ENCODE measurements at regions not wholly inside any gene's neighbourhood (a gene's known extent, or its start where the extent isn't known, plus 50 kb on each side); places are given as distances from the start of the nearest gene placed in this dataset.
A peak's percentile ranks its signal among the peaks of the same experiment; 100 is the strongest.

DNA sequence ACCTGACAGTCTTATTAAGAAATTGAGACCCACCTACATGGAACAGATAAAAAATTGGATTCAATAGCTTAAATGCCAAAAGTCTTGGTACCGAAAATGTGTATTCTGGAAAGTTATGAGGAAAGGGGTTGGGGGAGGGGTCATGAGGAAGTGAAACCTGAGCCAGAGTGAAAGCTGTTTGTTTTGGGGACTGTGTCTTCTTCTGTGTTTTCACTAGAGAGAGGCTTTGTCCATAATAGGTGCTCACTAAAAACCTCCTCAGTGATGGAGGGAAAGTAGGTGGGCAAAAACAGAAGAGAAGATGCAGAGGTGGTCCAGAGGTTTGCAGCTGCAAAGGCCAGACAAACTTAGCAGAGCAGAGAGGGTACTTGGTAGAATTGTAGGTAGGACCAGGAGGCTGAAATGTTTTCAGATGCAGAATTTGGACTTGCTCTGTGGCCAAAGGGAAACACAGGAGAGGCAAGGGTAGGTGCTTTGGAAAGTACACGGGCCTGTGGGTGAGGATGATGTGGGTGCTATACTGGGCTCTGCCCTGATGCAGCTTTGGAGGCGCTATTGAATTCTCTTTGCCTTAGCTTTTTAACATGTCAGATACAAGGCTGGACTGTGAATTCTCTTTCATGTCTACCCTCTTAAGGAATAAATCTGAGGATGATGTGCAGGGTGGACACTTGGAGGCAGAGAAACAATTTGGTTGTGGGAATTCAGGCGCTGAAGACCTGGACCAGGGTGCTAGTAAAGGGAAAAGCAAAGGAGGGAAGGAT is 254.6 kb downstream of the PTEN start (continued):
- TF ChIP-seq RAD21 (IDR thresholded peaks at IDR 0.05; ENCODE audit: insufficient read depth, low read depth, low read length) (peak; percentile 42; the same call in 1 of the 2 replicates), PAX5 (IDR thresholded peaks at IDR 0.05; ENCODE audit: borderline replicate concordance, low read depth, low read length) (peak; percentile 7; the same call in 1 of the 2 replicates), RUNX3 (IDR thresholded peaks at IDR 0.05; ENCODE audit: low read length) (peak; percentile 51), CHD2 (IDR thresholded peaks at IDR 0.05; ENCODE audit: borderline replicate concordance, low read depth, low read length) (0 out of 2 replicates have a peak, but pooled peaks have one; percentile 42), YY1 (IDR thresholded peaks at IDR 0.05; ENCODE audit: low read depth, low read length) (peak; percentile 13; the same call in 1 of the 2 replicates), SPI1 (IDR thresholded peaks at IDR 0.05; ENCODE audit: borderline replicate concordance, insufficient read depth, low read depth, low read length) (peak; percentile 97), FOXM1 (IDR thresholded peaks at IDR 0.05; ENCODE audit: low read depth, low read length) (0 out of 2 replicates have a peak, but pooled peaks have one; percentile 9), DPF2 (IDR thresholded peaks at IDR 0.05) (peak; percentile 32; the same call in 1 of the 2 replicates), SIN3A (IDR thresholded peaks at IDR 0.05; ENCODE audit: low read depth, low read length) (no peak), MYC (IDR thresholded peaks at IDR 0.05; ENCODE audit: insufficient read depth, insufficient read length, insufficient replicate concordance, low read length, severe bottlenecking) (no peak)

DNA sequence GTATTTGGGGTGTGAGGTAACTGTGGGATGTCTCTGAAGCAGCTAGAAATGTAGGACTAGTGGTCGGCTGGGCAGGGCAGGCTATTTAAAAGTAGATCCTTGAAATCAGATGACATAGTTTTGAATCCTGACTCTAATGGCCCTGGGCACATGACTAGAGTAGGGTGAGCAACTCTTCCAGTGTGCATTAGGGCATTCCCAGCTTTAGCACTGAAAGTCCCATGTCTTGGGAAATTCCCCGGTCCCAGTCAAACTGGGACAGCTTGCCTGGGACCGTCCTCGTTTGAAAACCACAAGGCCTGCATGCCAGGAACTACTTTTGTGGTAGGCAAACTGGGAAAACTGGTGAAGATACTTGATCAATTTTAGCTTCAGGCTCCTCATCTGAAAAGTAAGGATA is 255.3 kb downstream of the PTEN start:
- ChIA-PET RAD21 (ENCODE audit: unreplicated experiment) (interaction anchor here (1.3 to 3.5 kb wide), 4 partner anchors 11 to 270 kb away, joined by 3 to 39 read pairs (median 12); no protein-coding TSS in a partner anchor), POLR2A (interaction anchor here (0.5 to 1.1 kb wide), 2 partner anchors 41 to 159 kb away, joined by 3 read pairs; no protein-coding TSS in a partner anchor), SMC1A (ENCODE audit: uncharacterized antibody, unreplicated experiment) (interaction anchor here (0.9 to 14.9 kb wide), 11 partner anchors 9 to 286 kb away, joined by 3 to 229 read pairs (median 4); no protein-coding TSS in a partner anchor), CTCF (interaction anchor here (1.4 to 2.8 kb wide), 5 partner anchors 10 to 270 kb away, joined by 4 to 30 read pairs (median 9); no protein-coding TSS in a partner anchor)
- Histone ChIP-seq H3K4me1 (ENCODE audit: control insufficient read depth, insufficient read depth, low read length) (peaks cover 52% of the 10 kb centered on the region), H3K79me2 (ENCODE audit: control insufficient read depth, insufficient read depth, low read length) (no peaks in the 10 kb centered on the region), H3K4me2 (ENCODE audit: control insufficient read depth, insufficient read depth) (peak overlapping the region; percentile 74), H3K9ac (ENCODE audit: control insufficient read depth, insufficient read depth, low read length) (peak overlapping the region; percentile 1; the same call in 1 of the 2 replicates), H3K36me3 (ENCODE audit: control insufficient read depth in 2 of 2, insufficient read depth in 2 of 2, low read length in 1 of 2) (no peaks in the 10 kb centered on the region), H3K4me3 (no peak overlapping the region), H2AFZ (ENCODE audit: control insufficient read depth, low read depth, low read length) (no peak overlapping the region), H3K27me3 (replicated peaks in 1 of 2; ENCODE audit: control insufficient read depth in 2 of 2, insufficient read depth in 2 of 2, low read length in 1 of 2) (no peaks in the 10 kb centered on the region), H4K20me1 (ENCODE audit: control insufficient read depth, insufficient read depth) (no peaks in the 10 kb centered on the region), H3K27ac (ENCODE audit: control insufficient read depth, insufficient read depth) (peak overlapping the region; percentile 57), H3K9me3 (replicated peaks; ENCODE audit: control insufficient read depth, insufficient read depth, low read length) (no peaks in the 10 kb centered on the region)
- WGBS (ENCODE audit: insufficient coverage, insufficient replicate concordance, low lambda C conversion rate, missing lambda C conversion rate), result 39% methylated on average over 4 of the region's 4 CpGs
- intact Hi-C loops (cut with micrococcal nuclease; ENCODE audit: unreplicated experiment), result loop anchor here (2.0 kb wide), 1 partner anchor 270 kb away; no protein-coding TSS in a partner anchor
- in situ Hi-C loops (cut with MboI), result no loop called here
- no TSS peak for BruUV-seq (replicated peaks)
- FAIRE-seq (no peak), ATAC-seq (no peak), DNase-seq (ENCODE audit: low read depth, low spot score) (no peak)
- TF ChIP-seq, protein P1, sequence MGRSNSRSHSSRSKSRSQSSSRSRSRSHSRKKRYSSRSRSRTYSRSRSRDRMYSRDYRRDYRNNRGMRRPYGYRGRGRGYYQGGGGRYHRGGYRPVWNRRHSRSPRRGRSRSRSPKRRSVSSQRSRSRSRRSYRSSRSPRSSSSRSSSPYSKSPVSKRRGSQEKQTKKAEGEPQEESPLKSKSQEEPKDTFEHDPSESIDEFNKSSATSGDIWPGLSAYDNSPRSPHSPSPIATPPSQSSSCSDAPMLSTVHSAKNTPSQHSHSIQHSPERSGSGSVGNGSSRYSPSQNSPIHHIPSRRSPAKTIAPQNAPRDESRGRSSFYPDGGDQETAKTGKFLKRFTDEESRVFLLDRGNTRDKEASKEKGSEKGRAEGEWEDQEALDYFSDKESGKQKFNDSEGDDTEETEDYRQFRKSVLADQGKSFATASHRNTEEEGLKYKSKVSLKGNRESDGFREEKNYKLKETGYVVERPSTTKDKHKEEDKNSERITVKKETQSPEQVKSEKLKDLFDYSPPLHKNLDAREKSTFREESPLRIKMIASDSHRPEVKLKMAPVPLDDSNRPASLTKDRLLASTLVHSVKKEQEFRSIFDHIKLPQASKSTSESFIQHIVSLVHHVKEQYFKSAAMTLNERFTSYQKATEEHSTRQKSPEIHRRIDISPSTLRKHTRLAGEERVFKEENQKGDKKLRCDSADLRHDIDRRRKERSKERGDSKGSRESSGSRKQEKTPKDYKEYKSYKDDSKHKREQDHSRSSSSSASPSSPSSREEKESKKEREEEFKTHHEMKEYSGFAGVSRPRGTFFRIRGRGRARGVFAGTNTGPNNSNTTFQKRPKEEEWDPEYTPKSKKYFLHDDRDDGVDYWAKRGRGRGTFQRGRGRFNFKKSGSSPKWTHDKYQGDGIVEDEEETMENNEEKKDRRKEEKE (IDR thresholded peaks at IDR 0.05), result no peak
- TF ChIP-seq MEF2A (IDR thresholded peaks at IDR 0.05; ENCODE audit: insufficient read depth, low read depth, low read length) (no peak), STAT3 (IDR thresholded peaks at IDR 0.05; ENCODE audit: low read depth, low read length) (no peak), SREBF2 (IDR thresholded peaks at IDR 0.05; ENCODE audit: low read length) (no peak), CREM (IDR thresholded peaks at IDR 0.05; ENCODE audit: low read depth) (no peak), FOXM1 (IDR thresholded peaks at IDR 0.05; ENCODE audit: low read depth, low read length) (0 out of 2 replicates have a peak, but pooled peaks have one; percentile 14), RAD21 (IDR thresholded peaks at IDR 0.05; ENCODE audit: insufficient read depth, low read depth, low read length) (no peak), ZNF622 (IDR thresholded peaks at IDR 0.05) (no peak)
- TF ChIP-seq, protein P2, sequence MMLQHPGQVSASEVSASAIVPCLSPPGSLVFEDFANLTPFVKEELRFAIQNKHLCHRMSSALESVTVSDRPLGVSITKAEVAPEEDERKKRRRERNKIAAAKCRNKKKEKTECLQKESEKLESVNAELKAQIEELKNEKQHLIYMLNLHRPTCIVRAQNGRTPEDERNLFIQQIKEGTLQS (IDR thresholded peaks at IDR 0.05; ENCODE audit: borderline replicate concordance, extremely low read depth, low read depth, low read length), result no peak

All from GM12878 (cell line).